Caco-2 (cell line): ENCODE measurements at regions not wholly inside any gene's neighbourhood (a gene's known extent, or its start where the extent isn't known, plus 50 kb on each side); places are given as distances from the start of the nearest gene placed in this dataset.

ENCODE experiments used
- BruUV-seq: library from RNA; stranded (reverse); fragments of 400-500 nt; replicated peaks from 2 replicates; lab custom pipeline; 2021; lab: Mats Ljungman, UMichigan
- CTCF ChIA-PET: fragments of 300-600 bp; sonication (Branson Sonifier 250); formaldehyde crosslinking; loops from one replicate; lab custom pipeline; 2022; ENCODE audit warnings: antibody characterized with exemption; lab: Charles Lee
- POLR2A ChIA-PET: fragments of 300-600 bp; sonication (Branson Sonifier 250); formaldehyde crosslinking; loops from one replicate; lab custom pipeline; 2022; ENCODE audit warnings: antibody characterized with exemption; lab: Charles Lee
- DNase-seq, 2 experiments: peaks; one replicate each; pipeline versions ENCODE4 v3.0.0 to v3.0.0-alpha.2; 2020 to 2022
- H3K27me3 ChIP-seq: replicated peaks from 2 replicates; pipeline ENCODE4 v1.6.0; 2011; ENCODE audit warnings: low read length; ENCODE audit not compliant: control insufficient read depth, insufficient read depth
- H3K36me3 ChIP-seq: 2 replicates; pipeline ENCODE4 v1.5.1; 2011; ENCODE audit warnings: low read length; ENCODE audit not compliant: control insufficient read depth, insufficient read depth
- H3K4me1 ChIP-seq: fragments of 250-450 bp; sonication (Bioruptor Pico); 2 replicates; pipeline ENCODE4 v1.5.1; 2020; ENCODE audit warnings: mild to moderate bottlenecking
- H3K4me3 ChIP-seq: 2 replicates; pipeline ENCODE4 v1.5.1; 2011; ENCODE audit warnings: low read depth, mild to moderate bottlenecking, control low read depth, low read length
- H3K9me3 ChIP-seq: fragments of 250-450 bp; sonication (Bioruptor Pico); 2 replicates; pipeline ENCODE4 v1.5.1; 2020; ENCODE audit warnings: mild to moderate bottlenecking, moderate library complexity
- H3K27ac Mint-ChIP-seq: one replicate; pipeline ENCODE4 v1.8.0; 2022; ENCODE audit warnings: mixed read lengths; ENCODE audit not compliant: unreplicated experiment
- H3K27me3 Mint-ChIP-seq: one replicate; pipeline ENCODE4 v1.8.0; 2022; ENCODE audit warnings: mixed read lengths; ENCODE audit not compliant: insufficient read depth, unreplicated experiment
- H3K36me3 Mint-ChIP-seq: one replicate; pipeline ENCODE4 v1.8.0; 2022; ENCODE audit warnings: mild to moderate bottlenecking, mixed read lengths; ENCODE audit not compliant: insufficient read depth, unreplicated experiment
- H3K4me1 Mint-ChIP-seq: one replicate; pipeline ENCODE4 v1.8.0; 2022; ENCODE audit warnings: low read depth, mixed read lengths; ENCODE audit not compliant: unreplicated experiment
- H3K4me3 Mint-ChIP-seq: one replicate; pipeline ENCODE4 v1.8.0; 2022; ENCODE audit warnings: mild to moderate bottlenecking, moderate library complexity, mixed read lengths; ENCODE audit not compliant: unreplicated experiment
- H3K9me3 Mint-ChIP-seq: one replicate; pipeline ENCODE4 v1.8.0; 2022; ENCODE audit warnings: mixed read lengths; ENCODE audit not compliant: unreplicated experiment
- intact Hi-C: fragments of 100-400 bp; cut with micrococcal nuclease; formaldehyde crosslinking; loops from one replicate; pipeline ENCODE4 v1.10.0; 2022; ENCODE audit not compliant: unreplicated experiment
- TF ChIP-seq, protein P1 (sequence below), 2 experiments: fragments of 200-600 bp in 1 of 2; IDR thresholded peaks; 1 replicate in 1 of 2; 2 replicates in 1 of 2; pipeline versions ENCODE4 v1.5.1 to v1.8.0; 2011 to 2022; ENCODE audit warnings: antibody characterized with exemption in 1 of 2, control low read depth in 1 of 2, inconsistent platforms in 1 of 2, low read depth in 1 of 2, low read length in 1 of 2, mild to moderate bottlenecking in 1 of 2, moderate library complexity in 1 of 2; ENCODE audit not compliant: insufficient read depth in 1 of 2, severe bottlenecking in 1 of 2, unreplicated experiment in 1 of 2

DNA sequence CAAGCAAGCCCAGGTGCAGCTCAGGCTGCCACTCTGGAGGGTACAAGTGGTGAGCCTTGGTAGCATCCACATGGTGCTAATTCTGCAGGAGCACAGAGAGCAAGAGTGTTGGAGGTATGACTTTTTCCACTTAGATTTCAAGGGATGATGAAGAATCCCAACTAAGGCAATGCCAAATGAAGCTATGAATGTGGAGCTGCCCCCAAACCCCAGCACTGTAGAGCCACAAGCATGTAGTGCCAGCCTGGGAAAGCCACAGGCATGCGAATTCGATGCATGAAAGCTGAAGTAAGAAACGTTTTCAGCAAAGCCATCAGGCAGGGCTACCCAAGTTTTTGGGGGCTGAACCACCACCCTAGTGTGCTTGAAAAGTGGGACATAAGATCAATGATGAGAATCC lies 251.1 kb downstream of the HAO1 start:
- DNase-seq = no peak
- Mint-ChIP-seq H3K27me3 (no peaks in the 10 kb centered on the region), H3K9me3 (no peaks in the 10 kb centered on the region), H3K27ac (no peak overlapping the region), H3K4me1 (peaks cover 7% of the 10 kb centered on the region), H3K4me3 (no peak overlapping the region), H3K36me3 (no peaks in the 10 kb centered on the region)
- TF ChIP-seq, protein P1, sequence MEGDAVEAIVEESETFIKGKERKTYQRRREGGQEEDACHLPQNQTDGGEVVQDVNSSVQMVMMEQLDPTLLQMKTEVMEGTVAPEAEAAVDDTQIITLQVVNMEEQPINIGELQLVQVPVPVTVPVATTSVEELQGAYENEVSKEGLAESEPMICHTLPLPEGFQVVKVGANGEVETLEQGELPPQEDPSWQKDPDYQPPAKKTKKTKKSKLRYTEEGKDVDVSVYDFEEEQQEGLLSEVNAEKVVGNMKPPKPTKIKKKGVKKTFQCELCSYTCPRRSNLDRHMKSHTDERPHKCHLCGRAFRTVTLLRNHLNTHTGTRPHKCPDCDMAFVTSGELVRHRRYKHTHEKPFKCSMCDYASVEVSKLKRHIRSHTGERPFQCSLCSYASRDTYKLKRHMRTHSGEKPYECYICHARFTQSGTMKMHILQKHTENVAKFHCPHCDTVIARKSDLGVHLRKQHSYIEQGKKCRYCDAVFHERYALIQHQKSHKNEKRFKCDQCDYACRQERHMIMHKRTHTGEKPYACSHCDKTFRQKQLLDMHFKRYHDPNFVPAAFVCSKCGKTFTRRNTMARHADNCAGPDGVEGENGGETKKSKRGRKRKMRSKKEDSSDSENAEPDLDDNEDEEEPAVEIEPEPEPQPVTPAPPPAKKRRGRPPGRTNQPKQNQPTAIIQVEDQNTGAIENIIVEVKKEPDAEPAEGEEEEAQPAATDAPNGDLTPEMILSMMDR (IDR thresholded peaks at IDR 0.05; ENCODE audit: insufficient read depth in 1 of 2, low read depth in 1 of 2, low read length in 1 of 2, severe bottlenecking in 1 of 2, unreplicated experiment in 1 of 2) = no peak
- Histone ChIP-seq H3K36me3 (no peaks in the 10 kb centered on the region), H3K4me1 (peaks cover 13% of the 10 kb centered on the region), H3K4me3 (no peak overlapping the region), H3K27me3 (no peaks in the 10 kb centered on the region), H3K9me3 (no peaks in the 10 kb centered on the region)
- ChIA-PET CTCF (no interaction called here), POLR2A (no interaction called here)
- no TSS peak for BruUV-seq
- intact Hi-C loops = no loop called here

DNA sequence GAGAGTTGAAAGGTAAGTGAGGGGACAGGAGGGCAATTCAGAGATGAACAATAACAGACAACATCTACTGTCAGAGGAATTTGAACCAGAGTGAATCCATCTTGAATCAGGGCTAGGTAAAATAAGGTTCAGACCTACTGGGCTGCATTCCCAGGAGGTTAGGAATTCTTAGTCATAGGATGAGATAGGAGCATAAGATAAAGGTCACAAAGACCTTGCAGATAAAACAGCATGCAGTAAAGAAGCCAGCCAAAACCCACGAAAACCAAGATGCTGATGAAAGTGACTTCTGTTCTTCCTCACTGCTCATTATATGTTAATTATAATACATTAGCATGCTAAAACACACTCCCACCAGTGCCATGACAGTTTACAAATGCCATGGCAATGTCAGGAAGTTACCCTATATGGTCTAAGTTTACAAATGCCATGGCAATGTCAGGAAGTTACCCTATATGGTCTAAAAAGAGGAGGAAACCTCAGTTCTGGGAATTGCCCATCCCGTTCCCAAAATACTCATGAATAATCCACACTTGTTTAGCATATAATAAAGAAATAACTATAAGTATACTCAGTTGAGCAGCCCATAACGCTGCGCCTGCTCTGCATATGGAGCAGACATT lies 248.5 kb downstream of the HAO1 start:
- DNase-seq = no peak
- peaks cover under 1% of the 10 kb centered on the region for H3K27me3 Mint-ChIP-seq
- H3K4me3 Mint-ChIP-seq = no peak overlapping the region
- H3K36me3 Mint-ChIP-seq = no peaks in the 10 kb centered on the region
- CTCF ChIA-PET = no interaction called here
- POLR2A ChIA-PET = no interaction called here
- TF ChIP-seq, protein P1 (IDR thresholded peaks at IDR 0.05; ENCODE audit: insufficient read depth in 1 of 2, low read depth in 1 of 2, low read length in 1 of 2, severe bottlenecking in 1 of 2, unreplicated experiment in 1 of 2) = no peak
- no TSS peak for BruUV-seq
- H3K4me3 ChIP-seq = no peak overlapping the region
- H3K4me1 ChIP-seq = peaks cover 13% of the 10 kb centered on the region
- H3K4me1 Mint-ChIP-seq = peaks cover 7% of the 10 kb centered on the region
- no peaks in the 10 kb centered on the region for H3K36me3 ChIP-seq
- intact Hi-C loops = loop anchor here (5.0 kb wide), 1 partner anchor 166 kb away; no protein-coding TSS in a partner anchor
- H3K9me3 Mint-ChIP-seq = no peaks in the 10 kb centered on the region
- H3K9me3 ChIP-seq = no peaks in the 10 kb centered on the region
- H3K27me3 ChIP-seq = no peaks in the 10 kb centered on the region
- H3K27ac Mint-ChIP-seq = no peak overlapping the region

DNA sequence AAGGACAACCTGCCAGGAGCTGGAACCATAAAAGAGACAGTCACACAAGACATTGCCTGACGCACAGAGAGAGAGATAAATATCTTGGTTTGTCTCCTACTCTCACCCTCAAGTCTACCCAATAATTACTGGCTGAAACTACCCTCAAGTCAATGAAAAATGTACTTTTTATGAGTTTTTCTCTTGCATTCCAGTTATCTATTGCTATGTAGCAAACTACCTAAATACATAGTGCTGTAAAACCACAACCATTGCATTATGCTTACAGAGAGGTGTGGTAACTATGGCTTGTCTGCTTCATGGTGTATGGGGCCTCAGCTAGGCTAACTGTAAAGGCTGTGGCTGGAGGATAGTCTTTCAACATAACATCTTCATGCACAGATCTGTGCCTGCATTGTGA lies 247.8 kb downstream of the HAO1 start:
- no peaks in the 10 kb centered on the region for H3K9me3 Mint-ChIP-seq
- peaks cover 7% of the 10 kb centered on the region for H3K27me3 Mint-ChIP-seq
- DNase-seq = no peak
- H3K27ac Mint-ChIP-seq = no peak overlapping the region
- no peaks in the 10 kb centered on the region for H3K9me3 ChIP-seq
- no peaks in the 10 kb centered on the region for H3K36me3 ChIP-seq
- H3K4me1 Mint-ChIP-seq = peaks cover 7% of the 10 kb centered on the region
- no peaks in the 10 kb centered on the region for H3K27me3 ChIP-seq
- intact Hi-C loops = loop anchor here (5.0 kb wide), 1 partner anchor 165 kb away; no protein-coding TSS in a partner anchor
- ChIA-PET CTCF (no interaction called here), POLR2A (no interaction called here)
- H3K36me3 Mint-ChIP-seq = no peaks in the 10 kb centered on the region
- H3K4me1 ChIP-seq = peaks cover 13% of the 10 kb centered on the region
- TF ChIP-seq, protein P1 (IDR thresholded peaks at IDR 0.05; ENCODE audit: insufficient read depth in 1 of 2, low read depth in 1 of 2, low read length in 1 of 2, severe bottlenecking in 1 of 2, unreplicated experiment in 1 of 2) = no peak
- no peak overlapping the region for H3K4me3 ChIP-seq
- no TSS peak for BruUV-seq
- no peak overlapping the region for H3K4me3 Mint-ChIP-seq
